ENCODE measurements at regions not wholly inside any gene's neighbourhood (a gene's known extent, or its start where the extent isn't known, plus 50 kb on each side); places are given as distances from the start of the nearest gene placed in this dataset.
"Not testable (repeated sequence)": the region's sequence is repeated elsewhere in the genome, so short reads cannot be mapped to it uniquely, and the experiment has no call there.

- BruUV-seq (replicated peaks); CTCF ChIA-PET; H2AFZ ChIP-seq (ENCODE audit: low read length); H3K4me2 ChIP-seq (ENCODE audit: low read length); H3K9me3 ChIP-seq (ENCODE audit: low read length); H3K27ac ChIP-seq (ENCODE audit: low read length); POLR2A ChIA-PET (ENCODE audit: unreplicated experiment); H3K9ac ChIP-seq (ENCODE audit: low read length); H3F3A ChIP-seq (ENCODE audit: low read length, unreplicated experiment); H3K27me3 ChIP-seq (ENCODE audit: low read length); H3K9me2 ChIP-seq (replicated peaks; ENCODE audit: low read length); H4K20me1 ChIP-seq (ENCODE audit: low read length); H3K36me3 ChIP-seq (ENCODE audit: low read depth, low read length); H3K79me2 ChIP-seq (ENCODE audit: low read length); intact Hi-C loops (cut with micrococcal nuclease); DNase-seq; H3K4me3 ChIP-seq (ENCODE audit: low read length); H3K4me1 ChIP-seq (ENCODE audit: insufficient read depth, low read length): not testable (repeated sequence)
- ATAC-seq = 0 out of 2 replicates have a peak, but pooled peaks have one; percentile 37
Measured at GRCh38 chr1:196366-196765, 255.1 kb downstream of the OR4F29 start.

- H4K20me1 ChIP-seq (ENCODE audit: low read length); H3K27ac ChIP-seq (ENCODE audit: low read length); H3K9me3 ChIP-seq (ENCODE audit: low read length); intact Hi-C loops (cut with micrococcal nuclease); H3F3A ChIP-seq (ENCODE audit: low read length, unreplicated experiment); H3K36me3 ChIP-seq (ENCODE audit: low read depth, low read length); POLR2A ChIA-PET (ENCODE audit: unreplicated experiment); H3K9me2 ChIP-seq (replicated peaks; ENCODE audit: low read length); H3K27me3 ChIP-seq (ENCODE audit: low read length); H3K4me2 ChIP-seq (ENCODE audit: low read length); H3K4me3 ChIP-seq (ENCODE audit: low read length); H3K4me1 ChIP-seq (ENCODE audit: insufficient read depth, low read length); H3K79me2 ChIP-seq (ENCODE audit: low read length); BruUV-seq (replicated peaks); H2AFZ ChIP-seq (ENCODE audit: low read length); CTCF ChIA-PET; ATAC-seq; H3K9ac ChIP-seq (ENCODE audit: low read length): not testable (repeated sequence)
- peak; percentile 1 for DNase-seq
Measured at GRCh38 chr1:191296-192049, 260.0 kb downstream of the OR4F29 start.

GRCh38 chr1:190678-191077 lies 260.8 kb downstream of the OR4F29 start:
- H3K4me2 ChIP-seq (ENCODE audit: low read length); BruUV-seq (replicated peaks); H3K9me2 ChIP-seq (replicated peaks; ENCODE audit: low read length); H3K27ac ChIP-seq (ENCODE audit: low read length); DNase-seq; H2AFZ ChIP-seq (ENCODE audit: low read length); ATAC-seq; H3K9ac ChIP-seq (ENCODE audit: low read length); H3K27me3 ChIP-seq (ENCODE audit: low read length); CTCF ChIA-PET; H3K36me3 ChIP-seq (ENCODE audit: low read depth, low read length); intact Hi-C loops (cut with micrococcal nuclease); H3K4me1 ChIP-seq (ENCODE audit: insufficient read depth, low read length); POLR2A ChIA-PET (ENCODE audit: unreplicated experiment); H3K79me2 ChIP-seq (ENCODE audit: low read length); H3K9me3 ChIP-seq (ENCODE audit: low read length); H4K20me1 ChIP-seq (ENCODE audit: low read length); H3F3A ChIP-seq (ENCODE audit: low read length, unreplicated experiment); H3K4me3 ChIP-seq (ENCODE audit: low read length): not testable (repeated sequence)

- ATAC-seq; BruUV-seq (replicated peaks); H3K4me3 ChIP-seq (ENCODE audit: low read length); H2AFZ ChIP-seq (ENCODE audit: low read length); H3K9ac ChIP-seq (ENCODE audit: low read length); CTCF ChIA-PET; H3K4me1 ChIP-seq (ENCODE audit: insufficient read depth, low read length); H3K9me2 ChIP-seq (replicated peaks; ENCODE audit: low read length); H4K20me1 ChIP-seq (ENCODE audit: low read length); H3K27ac ChIP-seq (ENCODE audit: low read length); H3F3A ChIP-seq (ENCODE audit: low read length, unreplicated experiment); H3K36me3 ChIP-seq (ENCODE audit: low read depth, low read length); H3K4me2 ChIP-seq (ENCODE audit: low read length); H3K9me3 ChIP-seq (ENCODE audit: low read length); POLR2A ChIA-PET (ENCODE audit: unreplicated experiment); intact Hi-C loops (cut with micrococcal nuclease); DNase-seq; H3K27me3 ChIP-seq (ENCODE audit: low read length); H3K79me2 ChIP-seq (ENCODE audit: low read length): not testable (repeated sequence)
Measured at GRCh38 chr1:189915-190314, 261.6 kb downstream of the OR4F29 start.

- H3K36me3 ChIP-seq (ENCODE audit: low read depth, low read length); H3F3A ChIP-seq (ENCODE audit: low read length, unreplicated experiment); H3K27ac ChIP-seq (ENCODE audit: low read length); ATAC-seq; H3K9me2 ChIP-seq (replicated peaks; ENCODE audit: low read length); intact Hi-C loops (cut with micrococcal nuclease); H3K4me1 ChIP-seq (ENCODE audit: insufficient read depth, low read length); H3K4me2 ChIP-seq (ENCODE audit: low read length); H4K20me1 ChIP-seq (ENCODE audit: low read length); H3K9me3 ChIP-seq (ENCODE audit: low read length); H2AFZ ChIP-seq (ENCODE audit: low read length); POLR2A ChIA-PET (ENCODE audit: unreplicated experiment); BruUV-seq (replicated peaks); H3K4me3 ChIP-seq (ENCODE audit: low read length); H3K79me2 ChIP-seq (ENCODE audit: low read length); H3K9ac ChIP-seq (ENCODE audit: low read length); CTCF ChIA-PET; H3K27me3 ChIP-seq (ENCODE audit: low read length); DNase-seq: not testable (repeated sequence)
Measured at GRCh38 chr1:189270-189669, 262.2 kb downstream of the OR4F29 start.

- DNase-seq; H3K4me1 ChIP-seq (ENCODE audit: insufficient read depth, low read length); H3K79me2 ChIP-seq (ENCODE audit: low read length); CTCF ChIA-PET; H3F3A ChIP-seq (ENCODE audit: low read length, unreplicated experiment); H3K27ac ChIP-seq (ENCODE audit: low read length); H4K20me1 ChIP-seq (ENCODE audit: low read length); intact Hi-C loops (cut with micrococcal nuclease); H3K27me3 ChIP-seq (ENCODE audit: low read length); H3K9me3 ChIP-seq (ENCODE audit: low read length); H3K4me3 ChIP-seq (ENCODE audit: low read length); BruUV-seq (replicated peaks); ATAC-seq; POLR2A ChIA-PET (ENCODE audit: unreplicated experiment); H2AFZ ChIP-seq (ENCODE audit: low read length); H3K9ac ChIP-seq (ENCODE audit: low read length); H3K36me3 ChIP-seq (ENCODE audit: low read depth, low read length); H3K9me2 ChIP-seq (replicated peaks; ENCODE audit: low read length); H3K4me2 ChIP-seq (ENCODE audit: low read length): not testable (repeated sequence)
Measured at GRCh38 chr1:187298-187697, 264.2 kb downstream of the OR4F29 start.

GRCh38 chr1:186691-187131 lies 264.8 kb downstream of the OR4F29 start:
- H2AFZ ChIP-seq (ENCODE audit: low read length); H3K27ac ChIP-seq (ENCODE audit: low read length); H4K20me1 ChIP-seq (ENCODE audit: low read length); H3K79me2 ChIP-seq (ENCODE audit: low read length); H3K36me3 ChIP-seq (ENCODE audit: low read depth, low read length); H3K27me3 ChIP-seq (ENCODE audit: low read length); H3K4me1 ChIP-seq (ENCODE audit: insufficient read depth, low read length); POLR2A ChIA-PET (ENCODE audit: unreplicated experiment); H3K4me3 ChIP-seq (ENCODE audit: low read length); H3F3A ChIP-seq (ENCODE audit: low read length, unreplicated experiment); H3K9ac ChIP-seq (ENCODE audit: low read length); intact Hi-C loops (cut with micrococcal nuclease); H3K9me2 ChIP-seq (replicated peaks; ENCODE audit: low read length); H3K9me3 ChIP-seq (ENCODE audit: low read length); ATAC-seq; H3K4me2 ChIP-seq (ENCODE audit: low read length); CTCF ChIA-PET: not testable (repeated sequence)
- peak; percentile 1 for DNase-seq
- BruUV-seq (replicated peaks) = TSS peak; percentile 16

Data from PC-3 (cell line).